ENCODE measurements at regions not wholly inside any gene's neighbourhood (a gene's known extent, or its start where the extent isn't known, plus 50 kb on each side); places are given as distances from the start of the nearest gene placed in this dataset.

GRCh38 chr13:48860364-48860763, 115.3 kb upstream of the FNDC3A start:
- no peak for TF ChIP-seq POLR2A (IDR thresholded peaks at IDR 0.05)
- TF ChIP-seq CTCF (IDR thresholded peaks at IDR 0.05): no peak
